ENCODE measurements at regions not wholly inside any gene's neighbourhood (a gene's known extent, or its start where the extent isn't known, plus 50 kb on each side); places are given as distances from the start of the nearest gene placed in this dataset.
A peak's percentile ranks its signal among the peaks of the same experiment; 100 is the strongest.
"Not testable (repeated sequence)": the region's sequence is repeated elsewhere in the genome, so short reads cannot be mapped to it uniquely, and the experiment has no call there.

GRCh38 chr22:23436354-23437106 is 143.6 kb downstream of the IGLL1 start:
- not testable (repeated sequence) for DNase-seq

- DNase-seq, result not testable (repeated sequence)
These were observed 144.9 kb downstream of the IGLL1 start for GRCh38 chr22:23435186-23435585.

GRCh38 chr22:23434198-23434830 is 145.8 kb downstream of the IGLL1 start:
- not testable (repeated sequence) for DNase-seq

- DNase-seq, result peak; percentile 7
These were observed 146.7 kb downstream of the IGLL1 start for GRCh38 chr22:23433127-23434005.

GRCh38 chr22:23432719-23433118 is 147.4 kb downstream of the IGLL1 start:
- not testable (repeated sequence) for DNase-seq

GRCh38 chr22:23431337-23432072 is 148.6 kb downstream of the IGLL1 start:
- DNase-seq, result no peak

GRCh38 chr22:23424551-23425068 is 155.5 kb downstream of the IGLL1 start:
- not testable (repeated sequence) for DNase-seq

- no peak for DNase-seq
These were observed 156.1 kb downstream of the IGLL1 start for GRCh38 chr22:23424031-23424430.

- not testable (repeated sequence) for DNase-seq
These were observed 157.8 kb downstream of the IGLL1 start for GRCh38 chr22:23422281-23422680.

- DNase-seq, result not testable (repeated sequence)
These were observed 158.8 kb downstream of the IGLL1 start for GRCh38 chr22:23421300-23421699.

GRCh38 chr22:23419931-23420330 is 160.2 kb downstream of the IGLL1 start:
- DNase-seq, result no peak

GRCh38 chr22:23419171-23419570 is 160.9 kb downstream of the IGLL1 start:
- DNase-seq, result no peak

GRCh38 chr22:23418159-23418788 is 161.8 kb downstream of the IGLL1 start:
- no peak for DNase-seq

- DNase-seq, result peak; percentile 50
These were observed 162.8 kb downstream of the IGLL1 start for GRCh38 chr22:23417327-23417726.

GRCh38 chr22:23416169-23416690 is 163.9 kb downstream of the IGLL1 start:
- DNase-seq, result not testable (repeated sequence)

- DNase-seq, result no peak
These were observed 164.6 kb downstream of the IGLL1 start for GRCh38 chr22:23415490-23415851.

- no peak for DNase-seq
These were observed 165.2 kb downstream of the IGLL1 start for GRCh38 chr22:23414727-23415489.

GRCh38 chr22:23411739-23412138 is 168.4 kb downstream of the IGLL1 start:
- no peak for DNase-seq

- no peak for DNase-seq
These were observed 169.7 kb downstream of the IGLL1 start for GRCh38 chr22:23410411-23410810.

- no peak for DNase-seq
These were observed 170.1 kb downstream of the IGLL1 start for GRCh38 chr22:23409976-23410375.

- DNase-seq, result no peak
These were observed 171.8 kb downstream of the IGLL1 start for GRCh38 chr22:23408321-23408720.
